ENCODE measurements at regions not wholly inside any gene's neighbourhood (a gene's known extent, or its start where the extent isn't known, plus 50 kb on each side); places are given as distances from the start of the nearest gene placed in this dataset.
A peak's percentile ranks its signal among the peaks of the same experiment; 100 is the strongest.

DNA sequence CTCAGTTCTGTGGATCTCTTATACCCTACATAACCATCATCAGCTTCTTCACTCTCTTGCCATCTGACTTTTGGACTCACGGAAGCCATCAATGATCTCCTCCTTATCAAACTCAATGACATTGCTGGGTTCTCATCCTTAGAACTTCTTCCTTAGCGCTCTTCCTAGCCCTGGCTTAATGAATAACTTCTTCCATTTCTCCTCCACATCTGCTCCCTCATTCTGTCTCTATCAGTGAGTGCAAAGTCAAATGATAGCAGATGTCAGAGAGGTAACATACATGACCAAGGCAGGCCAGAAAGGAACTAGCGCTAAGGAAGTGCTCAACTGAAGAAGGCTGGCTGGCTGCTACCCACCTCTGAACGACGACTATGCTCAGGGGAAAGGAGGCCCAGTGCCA is 449.8 kb downstream of the COG6 start:
- Histone ChIP-seq H3K27ac (no peak overlapping the region), H3K4me3 (no peak overlapping the region), H3K27me3 (no peaks in the 10 kb centered on the region), H3K9me3 (no peaks in the 10 kb centered on the region), H3K36me3 (no peaks in the 10 kb centered on the region), H3K4me1 (no peaks in the 10 kb centered on the region)
- FAIRE-seq (no peak), ATAC-seq (no peak), DNase-seq (no peak)
- intact Hi-C loops (cut with DNase I): no loop called here
- TF ChIP-seq CTCF (IDR thresholded peaks at IDR 0.05): no peak
- 90 to 92% methylated on average over 5 of the region's 5 CpGs for WGBS, 2 donors

- no peak for TF ChIP-seq CTCF (IDR thresholded peaks at IDR 0.05)
- WGBS, 2 donors: 85 to 92% methylated on average over 4 of the region's 4 CpGs
- FAIRE-seq: no peak
- no peak overlapping the region for H3K4me3 ChIP-seq
- H3K27me3 ChIP-seq: no peaks in the 10 kb centered on the region
- no peak for DNase-seq
- intact Hi-C loops (cut with DNase I): no loop called here
- no peaks in the 10 kb centered on the region for H3K9me3 ChIP-seq
- no peak overlapping the region for H3K27ac ChIP-seq
- no peaks in the 10 kb centered on the region for H3K4me1 ChIP-seq
- ATAC-seq: peak in 3 of 4 donors; percentile 37 to 64 (median 49)
- H3K36me3 ChIP-seq: no peaks in the 10 kb centered on the region
Measured at GRCh38 chr13:40109351-40109844, 453.9 kb downstream of the COG6 start.

GRCh38 chr13:40113643-40114304 is 458.3 kb downstream of the COG6 start:
- no peak for DNase-seq
- Histone ChIP-seq H3K36me3 (no peaks in the 10 kb centered on the region), H3K4me1 (peaks cover 10 to 18% (median 17%) of the 10 kb centered on the region in 3 donors), H3K27ac (no peak overlapping the region), H3K9me3 (no peaks in the 10 kb centered on the region), H3K4me3 (no peak overlapping the region), H3K27me3 (no peaks in the 10 kb centered on the region)
- 86 to 93% methylated on average over 8 of the region's 8 CpGs for WGBS, 2 donors
- no peak for TF ChIP-seq CTCF (IDR thresholded peaks at IDR 0.05)
- FAIRE-seq: no peak
- intact Hi-C loops (cut with DNase I): no loop called here
- ATAC-seq: peak in 2 of 4 donors; percentile 50 to 78

- no peak for ATAC-seq
Measured at GRCh38 chr13:40114305-40114896, 458.9 kb downstream of the COG6 start.

More at GRCh38 chr13:40114305-40114896, 458.9 kb downstream of the COG6 start:
- DNase-seq (no peak), FAIRE-seq (no peak)
- no peak for TF ChIP-seq CTCF (IDR thresholded peaks at IDR 0.05)
- H3K36me3 ChIP-seq: no peaks in the 10 kb centered on the region
- H3K4me1 ChIP-seq: peaks cover 10 to 18% (median 17%) of the 10 kb centered on the region in 3 donors
- H3K9me3 ChIP-seq: no peaks in the 10 kb centered on the region
- intact Hi-C loops (cut with DNase I): no loop called here
- no peak overlapping the region for H3K27ac ChIP-seq
- 92 to 96% methylated on average over 6 of the region's 6 CpGs for WGBS, 2 donors
- H3K4me3 ChIP-seq: no peak overlapping the region
- no peaks in the 10 kb centered on the region for H3K27me3 ChIP-seq

Measured in pancreas (tissue), 10 donors.